ENCODE measurements at regions not wholly inside any gene's neighbourhood (a gene's known extent, or its start where the extent isn't known, plus 50 kb on each side); places are given as distances from the start of the nearest gene placed in this dataset.

- TF ChIP-seq CTCF (IDR thresholded peaks at IDR 0.05; ENCODE audit: low read depth, low read length, missing control alignments): no peak
- DNase-seq (ENCODE audit: extremely low read depth, low read depth): no peak
- no peak overlapping the region for H3K4me3 ChIP-seq (replicated peaks; ENCODE audit: low read depth, low read length)
These were observed 767.4 kb downstream of the ROBO2 start for GRCh38 chr3:77807312-77807711.

DNA sequence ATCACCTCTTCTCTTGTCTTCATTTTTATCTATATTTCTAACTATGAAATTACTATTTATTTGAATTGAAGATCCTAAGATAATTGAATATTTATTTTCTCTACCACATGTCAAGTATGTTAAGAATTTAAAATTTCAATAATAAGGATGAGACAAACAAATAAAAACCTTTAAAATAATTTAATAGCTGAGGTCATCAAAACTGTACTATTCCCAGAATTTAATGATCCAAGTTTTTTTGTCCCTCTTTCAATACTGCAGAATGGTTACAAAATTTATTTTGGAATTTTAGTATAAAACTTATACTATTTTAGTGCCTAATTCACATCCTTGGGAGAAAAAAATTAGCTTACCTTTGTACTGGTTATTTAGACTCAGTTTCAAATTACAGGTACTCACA lies 774.9 kb downstream of the ROBO2 start:
- no peak overlapping the region for H3K4me3 ChIP-seq (replicated peaks; ENCODE audit: low read depth, low read length)
- DNase-seq (ENCODE audit: extremely low read depth, low read depth): no peak
- TF ChIP-seq CTCF (IDR thresholded peaks at IDR 0.05; ENCODE audit: low read depth, low read length, missing control alignments): no peak

DNA sequence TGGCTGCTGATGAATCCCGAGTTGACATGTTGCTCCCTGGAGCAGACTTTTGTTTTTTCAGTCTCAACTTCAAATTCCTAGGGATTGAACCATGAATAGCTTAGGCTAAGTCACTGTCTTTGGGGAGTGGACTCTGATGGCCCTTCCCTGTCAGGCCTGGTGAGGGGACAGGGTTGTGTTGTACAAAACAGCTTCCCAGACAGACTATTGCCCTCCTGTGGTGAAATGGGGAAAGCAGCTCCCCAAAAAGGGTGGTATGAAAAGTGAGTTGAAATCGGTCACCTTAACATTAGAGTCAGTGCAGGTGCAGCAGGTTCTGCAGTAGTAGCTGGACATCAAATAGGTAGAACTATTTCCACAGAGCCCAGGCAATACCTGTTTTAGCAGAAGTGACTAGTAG lies 775.6 kb downstream of the ROBO2 start:
- no peak for DNase-seq (ENCODE audit: extremely low read depth, low read depth)
- TF ChIP-seq CTCF (IDR thresholded peaks at IDR 0.05; ENCODE audit: low read depth, low read length, missing control alignments): peak; percentile 55
- no peak overlapping the region for H3K4me3 ChIP-seq (replicated peaks; ENCODE audit: low read depth, low read length)

GRCh38 chr3:77816366-77816765 lies 776.5 kb downstream of the ROBO2 start:
- H3K4me3 ChIP-seq (replicated peaks; ENCODE audit: low read depth, low read length): no peak overlapping the region
- no peak for DNase-seq (ENCODE audit: extremely low read depth, low read depth)
- TF ChIP-seq CTCF (IDR thresholded peaks at IDR 0.05; ENCODE audit: low read depth, low read length, missing control alignments): no peak

- DNase-seq (ENCODE audit: extremely low read depth, low read depth): peak; percentile 88
- no peak overlapping the region for H3K4me3 ChIP-seq (replicated peaks; ENCODE audit: low read depth, low read length)
- TF ChIP-seq CTCF (IDR thresholded peaks at IDR 0.05; ENCODE audit: low read depth, low read length, missing control alignments): no peak
These were observed 785.3 kb downstream of the ROBO2 start for GRCh38 chr3:77825001-77825827.

- no peak overlapping the region for H3K4me3 ChIP-seq (replicated peaks; ENCODE audit: low read depth, low read length)
- no peak for TF ChIP-seq CTCF (IDR thresholded peaks at IDR 0.05; ENCODE audit: low read depth, low read length, missing control alignments)
- no peak for DNase-seq (ENCODE audit: extremely low read depth, low read depth)
These were observed 796.0 kb downstream of the ROBO2 start for GRCh38 chr3:77835921-77836320.
